Kasumi-1 (cell line): ENCODE measurements at regions not wholly inside any gene's neighbourhood (a gene's known extent, or its start where the extent isn't known, plus 50 kb on each side); places are given as distances from the start of the nearest gene placed in this dataset.

Experiments used
- DNase-seq, 2 experiments: peaks; one replicate each; lab custom pipeline; 2025; lab: John Stamatoyannopoulos, UW

GRCh38 chr5:4941957-4942830, 197.9 kb upstream of the ADAMTS16 start:
- DNase-seq: no peak

- DNase-seq: no peak
Observed at GRCh38 chr5:4942831-4943178, 197.3 kb upstream of the ADAMTS16 start.

GRCh38 chr5:4945296-4945695, 194.8 kb upstream of the ADAMTS16 start:
- DNase-seq: no peak

GRCh38 chr5:4947106-4947505, 193.0 kb upstream of the ADAMTS16 start:
- DNase-seq: no peak

- no peak for DNase-seq
Observed at GRCh38 chr5:4947893-4948536, 192.1 kb upstream of the ADAMTS16 start.

- DNase-seq: no peak
Observed at GRCh38 chr5:4949108-4949507, 191.0 kb upstream of the ADAMTS16 start.

- DNase-seq: no peak
Observed at GRCh38 chr5:4953576-4953975, 186.6 kb upstream of the ADAMTS16 start.

GRCh38 chr5:4954048-4954447, 186.1 kb upstream of the ADAMTS16 start:
- DNase-seq: no peak

GRCh38 chr5:4963265-4963664, 176.9 kb upstream of the ADAMTS16 start:
- DNase-seq: no peak

- no peak for DNase-seq
Observed at GRCh38 chr5:4969351-4969750, 170.8 kb upstream of the ADAMTS16 start.

- DNase-seq: no peak
Observed at GRCh38 chr5:4970171-4970570, 170.0 kb upstream of the ADAMTS16 start.

GRCh38 chr5:4976902-4977301, 163.2 kb upstream of the ADAMTS16 start:
- DNase-seq: no peak

- DNase-seq: no peak
Observed at GRCh38 chr5:4977416-4978110, 162.6 kb upstream of the ADAMTS16 start.

- DNase-seq: no peak
Observed at GRCh38 chr5:4980201-4980600, 159.9 kb upstream of the ADAMTS16 start.

- no peak for DNase-seq
Observed at GRCh38 chr5:4981608-4982007, 158.5 kb upstream of the ADAMTS16 start.

- no peak for DNase-seq
Observed at GRCh38 chr5:4983701-4984100, 156.4 kb upstream of the ADAMTS16 start.

- no peak for DNase-seq
Observed at GRCh38 chr5:4984461-4984860, 155.7 kb upstream of the ADAMTS16 start.

- no peak for DNase-seq
Observed at GRCh38 chr5:4987431-4987830, 152.7 kb upstream of the ADAMTS16 start.

- no peak for DNase-seq
Observed at GRCh38 chr5:4989118-4989517, 151.0 kb upstream of the ADAMTS16 start.

GRCh38 chr5:4990017-4990416, 150.1 kb upstream of the ADAMTS16 start:
- DNase-seq: no peak

GRCh38 chr5:4990462-4990861, 149.7 kb upstream of the ADAMTS16 start:
- DNase-seq: no peak

GRCh38 chr5:4991925-4992324, 148.2 kb upstream of the ADAMTS16 start:
- DNase-seq: no peak

GRCh38 chr5:4995014-4995413, 145.1 kb upstream of the ADAMTS16 start:
- no peak for DNase-seq
